ENCODE measurements at regions not wholly inside any gene's neighbourhood (a gene's known extent, or its start where the extent isn't known, plus 50 kb on each side); places are given as distances from the start of the nearest gene placed in this dataset.

DNA sequence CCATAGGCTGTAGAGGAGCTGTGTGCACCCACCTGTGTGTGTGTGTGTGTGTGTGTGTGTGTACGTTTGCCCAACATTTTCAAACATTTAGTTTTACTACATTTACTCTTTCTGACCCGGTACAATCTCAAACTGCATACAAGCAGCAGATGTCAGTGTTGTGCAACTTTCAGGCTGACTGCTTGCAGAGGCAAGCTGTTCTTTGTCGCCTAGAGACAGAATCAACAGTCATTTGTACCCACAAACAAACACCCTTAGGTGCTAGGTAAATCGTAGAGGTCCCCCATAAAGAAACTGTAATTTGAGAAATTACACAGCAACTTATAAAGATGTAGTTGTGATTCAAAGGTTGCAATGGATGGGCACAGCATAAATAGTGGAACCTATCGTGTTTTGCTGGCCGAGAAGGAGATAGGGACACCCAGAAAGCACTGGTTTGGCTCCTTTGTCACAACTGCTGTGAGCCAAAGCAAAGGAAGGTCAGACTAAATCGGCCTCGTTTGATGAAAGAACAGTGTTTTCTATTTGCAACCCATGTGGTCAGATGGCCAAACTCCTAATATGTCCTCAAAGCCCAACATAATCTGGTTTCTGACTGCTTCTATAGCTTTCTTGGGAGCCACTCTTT is 478.4 kb downstream of the TOX3 start:
- TF ChIP-seq OSR1 (CRISPR knock-in tag; IDR thresholded peaks at IDR 0.05) (no peak), TOX (CRISPR knock-in tag; IDR thresholded peaks at IDR 0.05; ENCODE audit: borderline replicate concordance) (no peak)
